Ovary (tissue), 3 donors: ENCODE measurements at regions not wholly inside any gene's neighbourhood (a gene's known extent, or its start where the extent isn't known, plus 50 kb on each side); places are given as distances from the start of the nearest gene placed in this dataset.

Experiments
- CTCF ChIP-seq, 3 donors: fragments of 450-650 bp in 2 of 3; fragments of 200-600 bp in 1 of 3; IDR thresholded peaks; one replicate each; pipeline versions ENCODE4 v1.5.1 to v1.8.0; 2016 to 2022; ENCODE audit warnings: antibody characterized with exemption in 3 of 3, mild to moderate bottlenecking in 1 of 3
- EP300 ChIP-seq: sonication (generic); formaldehyde crosslinking; IDR thresholded peaks from one replicate; pipeline ENCODE4 v1.6.1; 2017; ENCODE audit warnings: antibody characterized with exemption
- POLR2A ChIP-seq: fragments of 450-650 bp; IDR thresholded peaks from one replicate; pipeline ENCODE4 v1.6.1; 2017; ENCODE audit warnings: antibody characterized with exemption, mild to moderate bottlenecking, moderate library complexity
- donor health status: DM: no; HTN: no; CAD: no.

DNA sequence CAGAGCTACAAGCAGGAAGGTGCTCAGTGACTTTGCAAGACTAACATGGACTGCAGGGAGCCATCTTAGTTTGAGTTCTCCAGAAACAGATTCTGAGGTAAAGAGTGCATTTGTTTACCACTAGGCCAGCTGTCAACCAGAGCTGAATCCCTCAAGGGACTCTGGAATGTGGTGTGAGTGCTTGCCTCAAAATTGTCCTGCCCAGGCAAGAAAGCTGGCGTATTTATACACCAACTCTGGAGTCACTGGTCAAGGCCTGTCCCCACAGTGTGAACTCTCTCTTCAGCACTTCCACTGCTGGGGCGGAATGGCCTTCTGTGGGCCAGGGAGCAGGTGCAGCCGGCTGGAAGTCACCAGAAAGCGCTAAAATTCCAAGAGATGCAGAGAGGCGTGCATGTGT lies 139.2 kb upstream of the TBCA start:
- TF ChIP-seq CTCF (IDR thresholded peaks at IDR 0.05) (no peak), EP300 (no peak), POLR2A (no peak)
